ENCODE measurements at regions not wholly inside any gene's neighbourhood (a gene's known extent, or its start where the extent isn't known, plus 50 kb on each side); places are given as distances from the start of the nearest gene placed in this dataset.

DNA sequence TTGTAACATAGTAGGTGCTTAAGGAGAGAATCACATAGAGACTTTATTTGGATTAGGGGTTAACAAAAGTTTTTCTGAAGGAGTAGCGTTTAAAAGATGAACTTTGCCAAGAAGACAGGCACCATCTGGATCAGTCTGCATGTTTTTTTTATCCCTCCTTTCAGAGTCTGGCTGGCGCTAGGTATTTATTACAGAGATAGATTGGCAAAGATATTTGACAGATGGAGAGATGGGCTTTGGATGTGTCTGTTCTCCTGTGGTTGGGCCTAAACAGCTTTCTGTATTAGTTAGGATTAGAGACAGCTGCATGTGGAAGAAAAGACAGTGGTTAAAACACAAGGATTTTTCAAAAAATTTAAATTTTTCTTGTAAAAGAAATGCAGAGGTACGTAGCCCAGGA lies 133.9 kb downstream of the C12orf75 start:
- Histone ChIP-seq H3K27me3 (no peaks in the 10 kb centered on the region), H3K4me3 (no peak overlapping the region), H3K36me3 (no peaks in the 10 kb centered on the region), H3K27ac (no peak overlapping the region), H3K4me1 (peaks cover 9% of the 10 kb centered on the region), H3K9me3 (no peaks in the 10 kb centered on the region)
- TF ChIP-seq, protein P1, sequence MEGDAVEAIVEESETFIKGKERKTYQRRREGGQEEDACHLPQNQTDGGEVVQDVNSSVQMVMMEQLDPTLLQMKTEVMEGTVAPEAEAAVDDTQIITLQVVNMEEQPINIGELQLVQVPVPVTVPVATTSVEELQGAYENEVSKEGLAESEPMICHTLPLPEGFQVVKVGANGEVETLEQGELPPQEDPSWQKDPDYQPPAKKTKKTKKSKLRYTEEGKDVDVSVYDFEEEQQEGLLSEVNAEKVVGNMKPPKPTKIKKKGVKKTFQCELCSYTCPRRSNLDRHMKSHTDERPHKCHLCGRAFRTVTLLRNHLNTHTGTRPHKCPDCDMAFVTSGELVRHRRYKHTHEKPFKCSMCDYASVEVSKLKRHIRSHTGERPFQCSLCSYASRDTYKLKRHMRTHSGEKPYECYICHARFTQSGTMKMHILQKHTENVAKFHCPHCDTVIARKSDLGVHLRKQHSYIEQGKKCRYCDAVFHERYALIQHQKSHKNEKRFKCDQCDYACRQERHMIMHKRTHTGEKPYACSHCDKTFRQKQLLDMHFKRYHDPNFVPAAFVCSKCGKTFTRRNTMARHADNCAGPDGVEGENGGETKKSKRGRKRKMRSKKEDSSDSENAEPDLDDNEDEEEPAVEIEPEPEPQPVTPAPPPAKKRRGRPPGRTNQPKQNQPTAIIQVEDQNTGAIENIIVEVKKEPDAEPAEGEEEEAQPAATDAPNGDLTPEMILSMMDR (IDR thresholded peaks at IDR 0.05): no peak
- ATAC-seq: no peak
- intact Hi-C loops (cut with DNase I): no loop called here
- DNase-seq: no peak

DNA sequence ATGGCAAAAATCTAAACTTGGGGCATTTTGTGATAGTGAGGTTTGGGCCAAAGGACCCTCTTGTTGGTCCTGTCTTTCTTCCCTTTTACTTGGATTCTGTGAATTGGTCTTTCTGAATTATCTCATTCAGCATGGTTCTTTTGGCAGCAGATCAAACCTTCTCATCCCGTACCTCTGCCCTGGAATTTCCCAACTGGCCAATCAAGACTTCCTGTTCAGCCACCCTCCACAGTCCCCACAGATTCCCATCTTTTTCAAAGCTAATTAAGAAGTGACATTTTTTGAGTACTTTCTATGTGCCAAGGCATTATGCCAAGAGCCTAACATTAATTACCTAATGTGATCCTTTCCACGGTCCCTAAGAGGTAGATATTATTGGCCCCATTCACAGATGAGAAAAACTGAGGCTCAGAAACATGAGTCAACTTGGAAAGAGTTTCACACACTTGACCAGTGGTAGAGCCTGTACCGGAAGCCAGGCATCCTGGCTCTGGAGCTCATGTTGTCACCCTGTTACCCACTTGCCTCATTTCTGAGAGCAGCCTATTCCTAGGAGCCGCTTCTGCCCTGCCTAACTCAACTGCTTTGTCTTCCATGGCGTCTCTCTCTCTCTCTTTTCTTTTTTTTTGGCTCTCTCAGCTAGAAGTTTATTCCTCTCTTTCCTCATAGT lies 135.9 kb downstream of the C12orf75 start:
- H3K36me3 ChIP-seq: no peaks in the 10 kb centered on the region
- ATAC-seq: no peak
- TF ChIP-seq, protein P1 (IDR thresholded peaks at IDR 0.05): no peak
- intact Hi-C loops (cut with DNase I): no loop called here
- H3K4me1 ChIP-seq: peaks cover 9% of the 10 kb centered on the region
- DNase-seq: no peak
- no peaks in the 10 kb centered on the region for H3K9me3 ChIP-seq
- no peak overlapping the region for H3K27ac ChIP-seq
- no peak overlapping the region for H3K4me3 ChIP-seq
- no peaks in the 10 kb centered on the region for H3K27me3 ChIP-seq

DNA sequence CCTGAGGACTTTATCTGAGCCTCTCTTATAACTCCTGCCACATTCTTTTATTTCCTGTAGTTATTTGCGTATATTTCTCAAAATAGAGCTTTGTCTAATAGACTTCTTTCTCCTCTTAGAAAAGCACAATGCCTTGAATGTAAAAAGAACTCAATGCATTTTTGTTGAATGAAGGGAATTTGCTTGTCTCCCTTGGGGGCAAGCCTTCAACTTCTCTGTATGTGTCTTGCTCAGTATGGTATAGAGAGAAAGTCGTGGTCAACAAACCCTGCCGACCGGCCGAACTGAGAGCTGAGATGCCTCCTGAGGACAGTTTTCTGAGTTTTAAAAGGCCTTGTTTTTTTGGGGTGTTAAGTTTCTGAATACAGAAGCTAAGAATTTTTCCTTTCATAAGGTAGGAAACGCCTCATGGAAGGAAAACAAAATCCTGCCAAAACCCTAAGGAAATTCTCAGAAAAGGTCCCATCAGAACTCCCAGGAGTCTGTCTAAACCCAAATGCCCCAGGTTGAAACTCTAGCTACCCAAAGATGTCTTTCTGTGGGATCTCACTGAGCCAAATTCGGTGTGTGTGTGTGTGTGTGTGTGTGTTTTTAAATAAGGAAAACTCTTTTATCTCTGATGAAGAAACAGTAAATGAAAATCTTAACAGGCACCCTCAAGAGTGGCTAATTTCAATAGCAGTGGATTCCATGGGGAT lies 136.6 kb downstream of the C12orf75 start:
- intact Hi-C loops (cut with DNase I): no loop called here
- H3K36me3 ChIP-seq: no peaks in the 10 kb centered on the region
- H3K27ac ChIP-seq: peak overlapping the region; percentile 70
- no peak overlapping the region for H3K4me3 ChIP-seq
- ATAC-seq (no peak), DNase-seq (no peak)
- H3K4me1 ChIP-seq: peaks cover 9% of the 10 kb centered on the region
- TF ChIP-seq, protein P1 (IDR thresholded peaks at IDR 0.05): no peak
- no peaks in the 10 kb centered on the region for H3K27me3 ChIP-seq
- H3K9me3 ChIP-seq: no peaks in the 10 kb centered on the region

DNA sequence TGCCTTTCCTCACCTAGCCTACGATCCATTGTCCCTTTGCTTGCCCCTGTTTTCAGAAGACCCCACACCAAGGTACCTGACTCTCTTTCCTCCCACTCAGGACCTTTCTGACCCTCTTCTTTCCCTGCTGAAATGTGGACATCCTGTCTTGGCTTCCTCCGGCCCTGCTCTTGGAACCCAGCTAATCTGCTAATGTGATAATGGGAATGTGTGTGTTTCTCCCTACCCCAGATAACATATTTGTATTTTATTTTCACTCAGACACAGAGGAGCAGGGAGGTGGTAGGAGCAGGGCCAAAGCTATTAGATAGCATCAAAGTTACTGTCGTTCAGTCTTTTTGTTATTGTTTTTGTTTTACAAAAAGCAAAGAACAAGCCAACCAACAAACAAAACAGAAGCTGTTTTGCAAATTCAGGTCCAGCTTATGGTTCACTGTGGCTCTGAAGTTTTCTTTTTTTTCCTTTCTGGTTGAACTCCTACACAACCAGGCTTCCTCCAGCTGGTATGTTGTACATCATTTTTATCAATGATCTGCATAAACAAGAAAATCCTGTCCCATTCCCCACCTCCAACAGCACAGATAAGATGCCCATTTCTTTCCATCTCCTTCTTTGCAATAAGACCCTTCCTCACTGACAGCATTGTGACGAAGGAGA lies 137.3 kb downstream of the C12orf75 start:
- H3K27ac ChIP-seq: peak overlapping the region; percentile 70
- H3K4me1 ChIP-seq: peaks cover 9% of the 10 kb centered on the region
- DNase-seq (no peak), ATAC-seq (no peak)
- H3K27me3 ChIP-seq: no peaks in the 10 kb centered on the region
- TF ChIP-seq, protein P1 (IDR thresholded peaks at IDR 0.05): no peak
- intact Hi-C loops (cut with DNase I): no loop called here
- no peaks in the 10 kb centered on the region for H3K36me3 ChIP-seq
- no peak overlapping the region for H3K4me3 ChIP-seq
- H3K9me3 ChIP-seq: no peaks in the 10 kb centered on the region

DNA sequence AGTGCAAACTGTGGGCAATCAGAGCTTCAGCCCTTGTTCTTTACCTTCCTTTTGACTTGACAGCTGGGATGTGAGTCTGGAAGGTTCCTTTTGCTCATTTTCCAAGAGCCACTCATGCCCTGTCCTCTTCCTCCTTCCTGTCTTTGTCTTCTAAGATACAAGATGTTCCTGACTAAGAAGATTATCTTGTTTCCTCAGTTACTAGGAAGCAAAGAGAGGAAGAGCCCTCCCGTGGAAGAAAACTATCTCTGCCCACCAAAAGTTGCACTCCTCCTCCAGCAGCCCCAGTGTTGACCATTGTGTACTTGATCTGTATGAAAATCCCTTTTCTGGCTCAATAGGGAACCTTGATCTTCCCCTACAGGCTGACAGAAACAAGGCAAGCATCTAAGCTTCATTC lies 138.0 kb downstream of the C12orf75 start:
- TF ChIP-seq, protein P1 (IDR thresholded peaks at IDR 0.05): no peak
- DNase-seq: no peak
- H3K9me3 ChIP-seq: no peaks in the 10 kb centered on the region

More for the DNA sequence above, 138.0 kb downstream of the C12orf75 start:
- intact Hi-C loops (cut with DNase I): no loop called here
- H3K36me3 ChIP-seq: no peaks in the 10 kb centered on the region
- peak; percentile 46 for ATAC-seq
- no peak overlapping the region for H3K4me3 ChIP-seq
- H3K4me1 ChIP-seq: peaks cover 9% of the 10 kb centered on the region
- peak overlapping the region; percentile 70 for H3K27ac ChIP-seq
- no peaks in the 10 kb centered on the region for H3K27me3 ChIP-seq
